Type B pancreatic cell (in vitro differentiated cells): ENCODE measurements at regions not wholly inside any gene's neighbourhood (a gene's known extent, or its start where the extent isn't known, plus 50 kb on each side); places are given as distances from the start of the nearest gene placed in this dataset.

ENCODE experiments used
- DNase-seq: peaks from one replicate; pipeline ENCODE4 v3.0.0; 2021; ENCODE audit warnings: mixed read lengths; ENCODE audit not compliant: unreplicated experiment; ENCODE audit errors: extremely low spot score
- H3K27ac Mint-ChIP-seq: 2 replicates; pipeline ENCODE4 v1.8.0; 2021; ENCODE audit warnings: mild to moderate bottlenecking, mixed read lengths
- H3K27me3 Mint-ChIP-seq: 2 replicates; pipeline ENCODE4 v1.8.0; 2021; ENCODE audit warnings: mixed read lengths
- H3K36me3 Mint-ChIP-seq: 2 replicates; pipeline ENCODE4 v1.8.0; 2021; ENCODE audit warnings: mixed read lengths
- H3K4me1 Mint-ChIP-seq: one replicate; pipeline ENCODE4 v1.8.0; 2021; ENCODE audit warnings: mixed read lengths; ENCODE audit not compliant: unreplicated experiment
- H3K4me3 Mint-ChIP-seq: 2 replicates; pipeline ENCODE4 v1.8.0; 2021; ENCODE audit warnings: mild to moderate bottlenecking, mixed read lengths
- H3K9me3 Mint-ChIP-seq: 2 replicates; pipeline ENCODE4 v1.8.0; 2021; ENCODE audit warnings: mixed read lengths
- TF ChIP-seq, protein P1 (sequence below): fragments of 200-600 bp; sonication (generic); conservative IDR thresholded peaks from 2 replicates; pipeline ENCODE4 v1.5.0; 2021; ENCODE audit warnings: antibody characterized with exemption, mild to moderate bottlenecking

- TF ChIP-seq, protein P1, sequence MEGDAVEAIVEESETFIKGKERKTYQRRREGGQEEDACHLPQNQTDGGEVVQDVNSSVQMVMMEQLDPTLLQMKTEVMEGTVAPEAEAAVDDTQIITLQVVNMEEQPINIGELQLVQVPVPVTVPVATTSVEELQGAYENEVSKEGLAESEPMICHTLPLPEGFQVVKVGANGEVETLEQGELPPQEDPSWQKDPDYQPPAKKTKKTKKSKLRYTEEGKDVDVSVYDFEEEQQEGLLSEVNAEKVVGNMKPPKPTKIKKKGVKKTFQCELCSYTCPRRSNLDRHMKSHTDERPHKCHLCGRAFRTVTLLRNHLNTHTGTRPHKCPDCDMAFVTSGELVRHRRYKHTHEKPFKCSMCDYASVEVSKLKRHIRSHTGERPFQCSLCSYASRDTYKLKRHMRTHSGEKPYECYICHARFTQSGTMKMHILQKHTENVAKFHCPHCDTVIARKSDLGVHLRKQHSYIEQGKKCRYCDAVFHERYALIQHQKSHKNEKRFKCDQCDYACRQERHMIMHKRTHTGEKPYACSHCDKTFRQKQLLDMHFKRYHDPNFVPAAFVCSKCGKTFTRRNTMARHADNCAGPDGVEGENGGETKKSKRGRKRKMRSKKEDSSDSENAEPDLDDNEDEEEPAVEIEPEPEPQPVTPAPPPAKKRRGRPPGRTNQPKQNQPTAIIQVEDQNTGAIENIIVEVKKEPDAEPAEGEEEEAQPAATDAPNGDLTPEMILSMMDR = no peak
- H3K27me3 Mint-ChIP-seq = peaks cover 44% of the 10 kb centered on the region
- H3K36me3 Mint-ChIP-seq = no peaks in the 10 kb centered on the region
Observed at GRCh38 chr20:22949331-22950109, 85.6 kb upstream of the SSTR4 start.

DNA sequence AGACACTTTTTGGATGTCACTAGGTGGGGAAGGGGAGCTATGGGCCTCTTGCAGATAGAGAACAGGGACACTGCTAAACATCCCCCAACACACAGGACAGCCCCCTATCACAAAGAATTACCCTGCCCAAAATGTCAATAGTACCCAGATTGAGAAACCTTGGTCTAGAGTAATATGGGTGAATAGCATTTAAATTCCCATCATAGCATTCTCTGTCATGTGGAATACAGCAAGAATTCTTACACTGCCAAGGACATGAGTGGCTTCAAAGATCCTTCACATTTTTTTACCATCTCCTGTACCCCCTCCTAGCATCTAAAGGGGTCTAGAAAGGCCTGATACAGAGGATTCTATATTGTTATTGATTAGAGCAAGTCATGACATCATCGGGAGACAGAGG is 83.1 kb upstream of the SSTR4 start:
- TF ChIP-seq, protein P1 = no peak
- no peaks in the 10 kb centered on the region for H3K4me1 Mint-ChIP-seq
- H3K27me3 Mint-ChIP-seq = peaks cover 33% of the 10 kb centered on the region
- H3K4me3 Mint-ChIP-seq = no peak overlapping the region
- H3K27ac Mint-ChIP-seq = no peak overlapping the region
- H3K36me3 Mint-ChIP-seq = no peaks in the 10 kb centered on the region
- DNase-seq = no peak
- no peaks in the 10 kb centered on the region for H3K9me3 Mint-ChIP-seq

More at GRCh38 chr20:22949331-22950109, 85.6 kb upstream of the SSTR4 start:
- Mint-ChIP-seq H3K4me1 (no peaks in the 10 kb centered on the region), H3K4me3 (no peak overlapping the region), H3K9me3 (no peaks in the 10 kb centered on the region), H3K27ac (no peak overlapping the region)
- no peak for DNase-seq

GRCh38 chr20:22954661-22955060 is 80.5 kb upstream of the SSTR4 start:
- DNase-seq = no peak
- Mint-ChIP-seq H3K27me3 (peaks cover 32% of the 10 kb centered on the region), H3K4me1 (no peaks in the 10 kb centered on the region), H3K36me3 (no peaks in the 10 kb centered on the region), H3K27ac (no peak overlapping the region), H3K9me3 (no peaks in the 10 kb centered on the region), H3K4me3 (no peak overlapping the region)
- TF ChIP-seq, protein P1 = no peak

- no peak for DNase-seq
- TF ChIP-seq, protein P1 = no peak
- Mint-ChIP-seq H3K27me3 (peaks cover 39% of the 10 kb centered on the region), H3K4me3 (no peak overlapping the region), H3K9me3 (no peaks in the 10 kb centered on the region), H3K27ac (no peak overlapping the region), H3K4me1 (peaks cover 4% of the 10 kb centered on the region), H3K36me3 (no peaks in the 10 kb centered on the region)
Observed at GRCh38 chr20:22958390-22958789, 76.7 kb upstream of the SSTR4 start.

DNA sequence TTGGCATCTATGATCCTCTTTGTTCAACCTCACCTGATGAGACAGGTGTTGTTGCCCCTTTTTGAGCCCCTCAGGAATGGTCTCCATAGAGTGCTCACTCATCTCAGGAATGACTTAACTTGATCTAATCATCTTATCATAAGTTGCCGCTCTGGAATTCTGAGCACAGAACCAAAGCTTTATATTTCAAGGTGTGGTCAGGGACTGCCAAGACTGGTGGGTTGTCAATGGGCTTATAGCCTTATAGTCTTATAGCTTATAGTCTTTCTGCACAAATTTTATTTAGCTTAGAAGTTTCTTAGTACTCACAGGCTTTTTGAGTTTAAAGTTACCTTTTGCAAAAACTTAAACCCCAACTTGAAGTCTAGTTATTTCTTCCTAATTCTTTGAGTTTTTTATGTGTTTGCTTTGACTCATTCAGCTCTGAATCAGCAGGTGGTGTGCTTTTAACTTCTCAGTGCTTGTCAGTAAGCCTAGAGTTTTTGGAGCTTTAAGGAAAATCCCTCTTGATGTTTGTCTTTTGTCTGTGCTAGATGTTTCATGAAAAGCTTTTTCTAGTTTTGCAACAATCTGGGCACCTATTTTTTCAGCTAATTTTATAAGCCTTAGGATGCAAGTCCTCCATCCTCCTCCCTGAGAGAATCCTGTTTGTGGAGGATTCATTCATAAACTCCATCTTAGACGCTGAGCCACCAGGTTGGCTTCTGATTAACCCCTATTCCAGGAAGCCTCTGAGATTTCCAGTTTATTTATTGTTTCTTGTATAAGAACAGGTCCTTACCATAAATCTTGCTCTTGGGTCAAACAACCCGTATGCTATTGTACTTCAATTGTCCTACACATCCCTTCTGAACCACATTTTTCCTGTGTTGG is 72.3 kb upstream of the SSTR4 start:
- no peak overlapping the region for H3K4me3 Mint-ChIP-seq
- H3K27ac Mint-ChIP-seq = no peak overlapping the region

More for the DNA sequence above, 72.3 kb upstream of the SSTR4 start:
- Mint-ChIP-seq H3K27me3 (peaks cover 27% of the 10 kb centered on the region), H3K4me1 (peaks cover 4% of the 10 kb centered on the region), H3K9me3 (no peaks in the 10 kb centered on the region), H3K36me3 (no peaks in the 10 kb centered on the region)
- TF ChIP-seq, protein P1 = no peak
- no peak for DNase-seq
